HG03064 (cell line): ENCODE measurements at regions not wholly inside any gene's neighbourhood (a gene's known extent, or its start where the extent isn't known, plus 50 kb on each side); places are given as distances from the start of the nearest gene placed in this dataset.
"Not testable (repeated sequence)": the region's sequence is repeated elsewhere in the genome, so short reads cannot be mapped to it uniquely, and the experiment has no call there.

Source experiments
- ATAC-seq: cut with Tn5 transposase; IDR thresholded peaks from one replicate; pipeline ENCODE4 v1.9.1; 2021; ENCODE audit warnings: low read depth; ENCODE audit not compliant: unreplicated experiment

DNA sequence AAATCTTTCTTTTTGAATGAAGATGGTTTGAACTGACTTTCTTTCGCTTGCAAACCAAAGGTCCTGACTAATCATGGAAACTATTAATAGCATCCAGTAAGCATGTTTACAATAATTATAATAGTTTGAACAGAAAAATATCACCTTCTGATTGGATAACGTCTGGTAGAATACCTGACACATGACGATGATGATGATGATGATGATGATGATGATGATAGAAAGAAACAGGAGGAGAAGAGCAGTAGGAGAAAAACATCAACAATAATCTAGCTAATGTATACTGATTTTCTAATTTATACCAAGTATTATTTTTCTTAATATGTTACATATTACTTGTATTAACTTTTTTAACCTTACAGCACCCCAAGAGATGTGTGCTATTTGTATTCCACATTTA lies 157.5 kb upstream of the SPRY2 start:
- no peak for ATAC-seq

GRCh38 chr13:80497978-80498377 lies 157.1 kb upstream of the SPRY2 start:
- no peak for ATAC-seq

DNA sequence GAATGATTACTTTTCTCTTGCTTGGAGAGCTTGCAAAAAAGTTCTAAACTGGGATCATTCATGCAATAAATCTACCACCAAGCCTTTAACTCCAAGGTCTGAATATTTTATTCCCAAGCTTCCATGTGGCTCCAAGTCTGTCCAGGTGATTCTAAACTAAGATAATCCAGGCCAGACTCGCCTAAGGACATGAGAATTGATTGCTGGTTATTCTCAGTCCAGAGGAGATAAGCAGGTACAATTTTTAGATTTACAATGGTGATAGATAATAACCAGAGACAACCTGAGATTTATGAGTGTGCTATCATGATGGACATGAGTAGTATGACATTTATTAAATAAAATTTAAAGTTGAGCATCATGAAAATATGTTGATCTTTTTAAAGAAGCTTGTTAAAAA lies 156.5 kb upstream of the SPRY2 start:
- ATAC-seq: no peak

DNA sequence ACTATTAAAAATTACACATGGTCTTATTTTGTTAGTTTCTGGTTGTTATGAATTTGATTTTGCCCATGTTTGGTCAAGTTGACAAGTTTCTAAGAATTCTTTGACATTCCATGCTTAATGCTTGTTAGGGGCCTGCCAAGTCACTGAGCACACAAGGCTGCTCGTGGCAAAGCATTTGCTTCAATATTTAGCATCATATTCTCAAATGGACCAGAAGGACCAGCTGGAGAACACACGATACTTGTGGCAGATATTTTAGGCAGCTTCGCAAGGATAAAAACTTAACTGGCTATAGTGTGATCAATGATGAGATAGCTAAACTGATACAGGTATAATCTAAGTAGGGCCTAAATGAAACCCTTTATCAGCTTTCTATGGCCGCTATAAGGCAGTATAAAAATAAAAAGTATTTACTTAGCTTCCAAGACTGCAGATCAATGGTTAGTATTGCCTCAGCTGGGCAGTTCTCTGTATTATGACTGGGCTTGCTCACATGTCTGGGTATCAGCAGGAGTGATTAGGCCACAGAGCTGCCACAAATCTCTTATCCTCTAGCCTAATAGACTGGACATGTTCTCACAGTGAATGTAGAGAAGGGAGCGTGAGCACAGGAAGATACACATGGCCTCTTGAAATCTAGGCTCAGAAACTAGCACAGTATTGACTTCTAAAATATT lies 155.9 kb upstream of the SPRY2 start:
- ATAC-seq: no peak

DNA sequence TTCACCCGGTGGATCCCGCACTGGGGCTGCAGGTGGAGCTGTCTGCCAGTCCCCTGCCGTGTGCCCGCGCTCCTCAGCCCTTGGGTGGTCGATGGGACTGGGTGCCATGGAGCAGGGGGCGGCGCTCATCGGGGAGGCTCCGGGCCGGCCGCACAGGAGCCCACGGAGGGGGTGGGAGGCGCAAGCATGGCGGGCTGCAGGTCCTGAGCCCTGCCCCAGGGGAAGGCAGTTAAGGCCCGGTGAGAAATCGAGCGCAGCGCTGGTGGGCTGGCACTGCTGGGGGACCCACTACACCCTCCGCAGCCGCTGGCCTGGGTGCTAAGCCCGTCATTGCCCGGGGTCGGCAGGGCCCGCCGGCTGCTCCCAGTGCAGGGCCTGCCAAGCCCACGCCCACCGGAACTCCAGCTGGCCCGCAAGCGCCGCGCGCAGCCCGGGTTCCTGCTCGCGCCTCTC lies 149.6 kb upstream of the SPRY2 start:
- not testable (repeated sequence) for ATAC-seq

GRCh38 chr13:80486402-80486801 lies 145.5 kb upstream of the SPRY2 start:
- ATAC-seq: no peak

DNA sequence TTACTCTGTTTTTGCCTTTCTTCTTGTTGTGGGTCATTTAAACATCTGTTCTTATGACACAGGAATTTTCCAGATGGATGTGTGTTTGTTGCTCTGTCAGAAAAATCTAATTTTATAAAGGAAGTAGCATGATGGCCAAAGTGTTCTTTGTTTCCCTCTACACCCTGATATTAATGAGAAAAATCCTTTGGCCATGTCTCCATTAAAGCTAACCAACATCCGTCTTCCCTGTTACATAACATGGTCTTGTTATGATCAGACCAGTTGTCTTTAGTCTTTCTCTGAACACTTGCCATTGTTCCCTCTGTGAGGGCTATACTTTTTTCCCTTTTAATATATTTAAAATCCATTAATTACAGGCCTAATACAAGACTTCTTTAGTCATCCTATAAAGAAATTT lies 142.2 kb upstream of the SPRY2 start:
- ATAC-seq: no peak

- no peak for ATAC-seq
Measured at GRCh38 chr13:80481588-80481987, 140.7 kb upstream of the SPRY2 start.

- ATAC-seq: no peak
Measured at GRCh38 chr13:80477661-80478443, 136.9 kb upstream of the SPRY2 start.

GRCh38 chr13:80476953-80477352 lies 136.0 kb upstream of the SPRY2 start:
- ATAC-seq: no peak

DNA sequence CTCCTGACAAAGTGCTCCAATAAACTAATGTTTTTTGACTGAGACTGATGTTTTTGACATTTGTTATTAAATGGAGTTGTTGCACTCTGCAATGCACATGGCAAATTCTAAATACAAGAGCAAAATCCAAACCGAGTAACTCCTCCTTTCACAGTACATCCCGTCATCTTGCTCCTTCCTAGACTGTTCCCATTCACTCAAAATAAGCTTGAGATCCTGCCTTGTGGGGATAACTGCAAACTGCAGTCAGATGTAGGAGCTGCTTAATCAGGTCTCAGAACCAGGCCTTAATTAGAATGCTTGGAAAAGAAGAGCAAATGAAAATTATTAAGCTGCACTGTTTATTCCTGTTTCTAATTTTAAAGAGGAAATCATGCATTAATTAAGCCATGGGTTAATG lies 134.8 kb upstream of the SPRY2 start:
- no peak for ATAC-seq

DNA sequence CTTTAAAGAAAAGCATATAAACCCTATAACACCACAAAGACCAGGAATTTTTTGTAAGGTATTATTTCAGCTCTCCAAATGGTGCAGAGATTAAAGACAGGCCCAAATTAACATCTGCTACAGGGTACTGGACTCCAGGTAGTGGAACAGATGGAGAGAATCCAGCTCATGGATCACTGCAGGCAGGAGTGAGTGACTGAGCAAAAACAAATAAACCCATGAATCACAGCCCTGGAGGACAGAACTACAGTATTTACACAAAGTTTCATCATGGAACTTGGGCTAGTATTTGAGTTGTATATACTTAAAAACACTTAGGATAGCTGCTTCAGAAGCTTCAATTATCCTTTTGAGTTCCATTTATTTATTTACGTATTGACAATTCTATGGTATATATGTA lies 132.8 kb upstream of the SPRY2 start:
- ATAC-seq: no peak

DNA sequence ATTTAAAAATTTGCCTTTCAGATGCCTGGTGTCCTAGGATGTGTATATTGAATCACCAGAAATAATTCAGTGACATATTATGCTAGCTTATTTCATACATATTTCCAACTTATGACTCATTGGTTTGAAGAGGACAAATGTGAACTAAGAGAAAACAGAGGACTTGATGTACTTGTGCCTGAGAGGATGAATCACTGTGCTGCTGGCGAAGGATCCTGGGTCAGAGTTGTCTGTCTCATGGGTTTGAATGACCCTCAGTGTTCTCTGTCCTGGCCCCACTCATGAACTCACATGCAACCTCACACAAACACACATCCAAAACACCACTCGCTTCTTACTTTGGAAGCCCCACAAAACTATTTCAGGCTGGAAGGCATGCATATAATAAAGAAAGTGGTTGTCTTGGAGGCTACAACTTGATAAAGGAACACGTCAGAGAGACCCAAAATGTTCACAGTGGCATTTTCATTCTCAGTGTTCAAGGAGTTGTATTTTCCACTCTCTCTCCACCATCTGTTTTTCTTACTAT lies 129.0 kb upstream of the SPRY2 start:
- no peak for ATAC-seq

DNA sequence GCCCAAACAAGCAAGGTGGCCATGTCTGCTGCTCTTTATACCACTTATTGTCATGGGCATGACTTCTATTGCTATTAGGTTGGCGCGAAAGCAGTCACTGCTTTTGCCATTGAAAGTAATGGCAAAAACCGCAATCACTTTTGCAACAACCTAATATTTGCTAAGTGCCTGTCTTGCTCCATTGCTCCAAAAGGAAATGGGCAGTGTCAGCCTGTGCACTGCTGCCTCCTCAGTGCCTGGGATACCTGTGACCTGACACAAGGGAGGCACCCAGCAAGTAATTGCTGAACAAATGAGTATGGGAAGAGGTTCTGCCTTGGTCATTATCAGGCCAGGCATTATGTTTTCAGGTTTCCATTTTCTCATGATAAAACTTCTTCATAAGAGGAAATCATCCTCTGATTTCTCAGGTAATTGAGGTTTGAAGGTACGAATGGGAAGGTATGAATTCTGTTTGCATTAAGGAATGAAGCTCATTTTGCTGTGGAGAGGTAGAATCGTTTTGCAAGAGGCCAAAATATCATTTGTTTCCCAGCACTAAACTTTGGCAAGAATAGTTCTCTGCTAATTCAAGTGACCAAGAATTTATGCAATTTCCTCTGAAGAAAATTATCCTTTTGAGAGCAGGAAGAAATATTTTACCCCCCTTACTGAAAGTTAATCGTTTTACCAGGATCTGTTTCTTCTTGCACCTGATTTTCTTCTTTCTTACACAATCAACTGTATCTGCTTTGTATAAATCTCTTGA lies 128.4 kb upstream of the SPRY2 start:
- ATAC-seq: no peak

- ATAC-seq: no peak
Measured at GRCh38 chr13:80465321-80465720, 124.4 kb upstream of the SPRY2 start.

DNA sequence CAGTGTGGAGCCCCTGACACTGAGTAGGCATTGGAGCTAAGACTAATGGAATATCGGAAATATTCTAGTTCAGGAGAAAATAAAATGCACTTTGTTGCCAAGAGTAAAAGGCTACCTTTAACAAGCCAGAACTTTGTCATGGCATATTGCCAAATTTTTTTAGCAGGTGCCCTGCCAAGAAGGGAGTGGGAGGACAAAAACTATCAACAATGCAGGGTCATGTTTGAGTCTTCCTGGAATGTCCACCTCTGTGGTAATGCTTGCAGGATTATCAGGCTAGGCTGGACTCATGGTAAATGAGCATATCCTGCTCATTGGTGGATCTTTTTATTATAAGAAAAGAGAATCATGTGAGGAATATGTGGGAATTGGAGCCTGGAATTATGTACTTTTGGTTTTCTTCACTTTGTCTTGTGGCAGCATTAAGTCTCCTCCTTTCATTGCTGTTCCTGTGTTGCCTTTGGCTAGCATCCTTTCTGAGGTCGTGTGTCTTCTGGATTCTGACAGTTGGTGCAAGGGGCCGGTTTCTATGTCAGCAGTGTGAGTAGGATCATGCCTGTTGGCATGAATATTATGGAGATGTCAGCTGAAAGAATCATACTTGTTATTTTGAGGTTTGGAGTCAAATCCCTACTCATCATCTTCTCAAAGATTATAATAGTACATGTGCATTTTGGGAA lies 122.9 kb upstream of the SPRY2 start:
- no peak for ATAC-seq

GRCh38 chr13:80462567-80462966 lies 121.6 kb upstream of the SPRY2 start:
- no peak for ATAC-seq

DNA sequence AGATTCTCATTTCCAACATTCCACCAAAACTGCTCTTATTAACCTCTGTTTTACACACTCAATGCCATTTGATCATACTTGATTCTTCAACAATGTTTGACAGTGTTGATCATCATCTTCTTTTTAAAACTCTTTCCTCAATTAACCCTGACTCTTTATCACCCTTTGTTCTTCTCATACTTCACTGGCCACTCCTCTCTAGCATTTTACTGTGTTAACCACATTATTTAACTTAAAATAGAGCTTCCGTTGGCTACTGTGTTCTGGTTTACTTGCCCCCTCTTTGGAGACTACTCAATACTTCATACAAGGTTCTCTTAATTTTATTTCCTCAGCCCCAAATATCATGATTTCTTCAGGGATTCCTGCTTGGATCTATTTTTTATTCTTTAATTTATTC lies 121.1 kb upstream of the SPRY2 start:
- no peak for ATAC-seq

GRCh38 chr13:80458543-80458942 lies 117.6 kb upstream of the SPRY2 start:
- no peak for ATAC-seq

GRCh38 chr13:80454245-80454644 lies 113.3 kb upstream of the SPRY2 start:
- ATAC-seq: peak; percentile 83

DNA sequence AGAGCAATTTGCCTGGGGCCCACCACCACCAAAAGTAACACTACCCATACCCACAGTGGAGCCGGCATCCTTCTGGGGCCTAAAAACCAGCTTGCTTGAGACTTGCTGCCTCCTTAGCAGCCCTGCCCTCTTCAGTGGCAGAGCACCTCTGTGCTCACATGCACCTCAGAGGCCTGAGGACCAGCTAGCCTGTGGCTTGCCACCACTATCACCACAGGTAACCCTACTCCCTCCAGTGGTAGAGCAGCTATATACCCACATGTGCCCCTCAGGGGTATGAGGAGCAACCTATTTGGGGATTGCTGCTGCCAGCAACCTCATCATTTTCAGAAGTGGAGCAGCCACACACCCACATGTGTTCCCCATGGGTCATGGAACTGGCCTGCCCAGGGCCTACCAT lies 111.4 kb upstream of the SPRY2 start:
- no peak for ATAC-seq
